CD14-positive monocyte (primary cell): ENCODE measurements at regions not wholly inside any gene's neighbourhood (a gene's known extent, or its start where the extent isn't known, plus 50 kb on each side); places are given as distances from the start of the nearest gene placed in this dataset.

Experiments
- DNase-seq, 3 donors: peaks; one replicate each; pipeline ENCODE4 v3.0.0-alpha.2; 2011 to 2022
- H2AFZ ChIP-seq: 2 replicates; pipeline ENCODE4 v1.6.0; 2012; ENCODE audit warnings: mild to moderate bottlenecking, low read depth, low read length, inconsistent platforms; ENCODE audit not compliant: insufficient read depth, poor library complexity, severe bottlenecking
- H3K27ac ChIP-seq, 2 donors: 1 replicate in 1 of 2; 2 replicates in 1 of 2; pipeline ENCODE4 v1.5.1; 2012 to 2013; ENCODE audit warnings: low read length in 2 of 2, control low read depth in 1 of 2, inconsistent platforms in 1 of 2, low read depth in 1 of 2, mild to moderate bottlenecking in 1 of 2
- H3K27me3 ChIP-seq, 2 donors: one replicate each; pipeline versions ENCODE4 v1.6.0 to v1.6.1; 2011 to 2013; ENCODE audit warnings: low read length in 2 of 2; ENCODE audit not compliant: control insufficient read depth in 2 of 2, insufficient read depth in 2 of 2
- H3K36me3 ChIP-seq, 2 donors: replicated peaks in 1 of 2; 1 replicate in 1 of 2; 2 replicates in 1 of 2; pipeline versions ENCODE4 v1.5.1 to v1.6.1; 2012 to 2013; ENCODE audit warnings: low read length in 2 of 2, control low read depth in 1 of 2, inconsistent platforms in 1 of 2, mild to moderate bottlenecking in 1 of 2; ENCODE audit not compliant: insufficient read depth in 2 of 2, control insufficient read depth in 1 of 2
- H3K4me1 ChIP-seq, 2 donors: 1 replicate in 1 of 2; 2 replicates in 1 of 2; pipeline versions ENCODE4 v1.5.1 to v1.6.1; 2012 to 2013; ENCODE audit warnings: low read length in 2 of 2, control low read depth in 1 of 2, inconsistent platforms in 1 of 2, mild to moderate bottlenecking in 1 of 2, moderate library complexity in 1 of 2; ENCODE audit not compliant: insufficient read depth in 2 of 2, control insufficient read depth in 1 of 2
- H3K4me2 ChIP-seq: replicated peaks from 2 replicates; pipeline ENCODE3; 2012; ENCODE audit warnings: low read length, moderate library complexity, mild to moderate bottlenecking; ENCODE audit not compliant: poor library complexity, severe bottlenecking; ENCODE audit errors: extremely low read depth
- H3K4me3 ChIP-seq, 3 experiments: fragments of 200-600 bp in 1 of 3; sonication (generic) in 1 of 3; replicated peaks in 1 of 3; 1 replicate in 2 of 3; 2 replicates in 1 of 3; pipeline ENCODE4 v1.5.1; 2011 to 2013; ENCODE audit warnings: low read length in 3 of 3, mild to moderate bottlenecking in 3 of 3, control low read depth in 2 of 3, low read depth in 2 of 3, inconsistent platforms in 1 of 3, moderate library complexity in 1 of 3
- H3K79me2 ChIP-seq: 2 replicates; pipeline ENCODE4 v1.6.0; 2012; ENCODE audit warnings: mild to moderate bottlenecking, control low read depth, inconsistent platforms, low read length, moderate library complexity; ENCODE audit not compliant: insufficient read depth
- H3K9ac ChIP-seq: 2 replicates; pipeline ENCODE4 v1.6.0; 2017; ENCODE audit warnings: low read length, mild to moderate bottlenecking; ENCODE audit not compliant: insufficient read depth, poor library complexity, severe bottlenecking
- H3K9me3 ChIP-seq, 2 donors: replicated peaks in 1 of 2; 1 replicate in 1 of 2; 2 replicates in 1 of 2; pipeline versions ENCODE4 v1.5.1 to v1.6.1; 2012 to 2013; ENCODE audit warnings: low read length in 2 of 2, control low read depth in 1 of 2; ENCODE audit not compliant: control insufficient read depth in 1 of 2, insufficient read depth in 1 of 2
- H4K20me1 ChIP-seq: 2 replicates; pipeline ENCODE4 v1.6.0; 2012; ENCODE audit warnings: mild to moderate bottlenecking, low read length, control low read depth, moderate library complexity; ENCODE audit not compliant: insufficient read depth
- H3K27ac Mint-ChIP-seq, 7 donors: one replicate each; pipeline ENCODE4 v1.8.0; 2020; ENCODE audit warnings: mild to moderate bottlenecking in 7 of 7, mixed read lengths in 7 of 7, moderate library complexity in 6 of 7, inconsistent platforms in 2 of 7
- H3K27me3 Mint-ChIP-seq, 3 donors: one replicate each; pipeline ENCODE4 v1.8.0; 2021 to 2022; ENCODE audit warnings: low read depth in 3 of 3, mild to moderate bottlenecking in 3 of 3, mixed read lengths in 3 of 3, moderate library complexity in 3 of 3, inconsistent platforms in 1 of 3
- H3K36me3 Mint-ChIP-seq, 2 donors: one replicate each; pipeline ENCODE4 v1.8.0; 2020; ENCODE audit warnings: mixed read lengths in 2 of 2, inconsistent platforms in 1 of 2, mild to moderate bottlenecking in 1 of 2
- H3K4me1 Mint-ChIP-seq: one replicate; pipeline ENCODE4 v1.8.0; 2020; ENCODE audit warnings: mild to moderate bottlenecking, mixed read lengths
- H3K4me3 Mint-ChIP-seq, 2 donors: one replicate each; pipeline ENCODE4 v1.8.0; 2020; ENCODE audit warnings: mild to moderate bottlenecking in 2 of 2, mixed read lengths in 2 of 2, moderate library complexity in 1 of 2
- H3K9me3 Mint-ChIP-seq, 7 donors: one replicate each; pipeline ENCODE4 v1.8.0; 2020 to 2022; ENCODE audit warnings: mixed read lengths in 7 of 7, mild to moderate bottlenecking in 6 of 7, moderate library complexity in 6 of 7, inconsistent platforms in 2 of 7
- CTCF ChIP-seq: fragments of 200-600 bp; IDR thresholded peaks from one replicate; pipeline ENCODE4 v1.8.0; 2022; ENCODE audit warnings: antibody characterized with exemption, mild to moderate bottlenecking
- WGBS: methylation state at CpG from one replicate; pipeline ENCODE4 v1.1.5; 2013; ENCODE audit warnings: missing lambda C conversion rate; ENCODE audit not compliant: insufficient coverage; 5-methylcytosine and 5-hydroxymethylcytosine counted together
- intact Hi-C, 2 donors: fragments of 100-400 bp; cut with micrococcal nuclease; formaldehyde crosslinking; loops; one replicate each; pipeline versions ENCODE4 v1.15.0 to v1.15.1; 2023

DNA sequence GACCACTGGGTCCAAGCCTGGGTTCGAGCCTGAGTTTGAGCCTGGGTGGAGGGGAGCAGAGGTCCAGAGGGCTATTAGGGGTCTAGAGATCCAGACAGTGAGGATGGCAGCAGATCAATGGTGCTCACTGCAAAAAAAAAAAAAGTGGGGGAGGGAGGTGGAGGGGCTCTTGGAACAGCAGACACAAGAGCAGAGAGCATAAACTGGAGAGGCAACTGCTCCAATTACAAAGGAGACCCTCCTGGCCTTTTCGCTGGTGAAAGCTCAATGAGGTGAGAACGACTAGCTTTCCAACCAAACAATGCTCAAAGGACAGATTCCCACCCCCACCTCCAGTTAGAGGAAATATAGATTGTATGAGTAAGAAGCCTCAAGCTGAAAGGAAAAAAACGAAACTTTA is 124.2 kb upstream of the TSPAN8 start:
- no peak for TF ChIP-seq CTCF
- 75% methylated on average over 1 of the region's 4 CpGs for WGBS
- H2AFZ ChIP-seq, result no peak overlapping the region

GRCh38 chr12:71281425-71281824 is 123.6 kb upstream of the TSPAN8 start:
- WGBS, result 100% methylated on average over 1 of the region's 2 CpGs
- no peak for DNase-seq
- no peak overlapping the region for H3K4me3 Mint-ChIP-seq
- H3K79me2 ChIP-seq, result no peaks in the 10 kb centered on the region
- no peak overlapping the region for H3K4me3 ChIP-seq
- TF ChIP-seq CTCF, result no peak
- no peak overlapping the region for H3K9ac ChIP-seq
- intact Hi-C loops, result no loop called here
- peaks cover 0 to 2% (median 1%) of the 10 kb centered on the region in 3 donors for H3K27me3 Mint-ChIP-seq
- no peaks in the 10 kb centered on the region for H3K4me1 ChIP-seq
- H2AFZ ChIP-seq, result no peak overlapping the region
- no peaks in the 10 kb centered on the region for H3K4me1 Mint-ChIP-seq
- H3K9me3 ChIP-seq, result peaks cover 0 to 5% of the 10 kb centered on the region in 2 donors
- no peak overlapping the region for H3K27ac ChIP-seq
- no peaks in the 10 kb centered on the region for H4K20me1 ChIP-seq
- peaks cover 0 to 4% (median 0%) of the 10 kb centered on the region in 7 donors for H3K9me3 Mint-ChIP-seq
- no peaks in the 10 kb centered on the region for H3K36me3 ChIP-seq
- no peaks in the 10 kb centered on the region for H3K36me3 Mint-ChIP-seq
- H3K27ac Mint-ChIP-seq, result no peak overlapping the region
- no peak overlapping the region for H3K4me2 ChIP-seq
- H3K27me3 ChIP-seq, result no peaks in the 10 kb centered on the region

More for the DNA sequence above, 124.2 kb upstream of the TSPAN8 start:
- Histone ChIP-seq H3K9ac (no peak overlapping the region), H3K79me2 (no peaks in the 10 kb centered on the region), H3K4me2 (no peak overlapping the region), H3K27me3 (no peaks in the 10 kb centered on the region), H3K4me3 (no peak overlapping the region), H3K27ac (no peak overlapping the region), H3K9me3 (peaks cover 0 to 5% of the 10 kb centered on the region in 2 donors), H3K36me3 (no peaks in the 10 kb centered on the region), H3K4me1 (no peaks in the 10 kb centered on the region), H4K20me1 (no peaks in the 10 kb centered on the region)
- Mint-ChIP-seq H3K4me1 (no peaks in the 10 kb centered on the region), H3K9me3 (peaks cover 0 to 4% (median 0%) of the 10 kb centered on the region in 7 donors), H3K27me3 (peaks cover 0 to 2% (median 1%) of the 10 kb centered on the region in 3 donors), H3K4me3 (no peak overlapping the region), H3K27ac (peak overlapping the region in 2 of 7 donors; percentile 5 to 24), H3K36me3 (no peaks in the 10 kb centered on the region)
- intact Hi-C loops, result no loop called here
- no peak for DNase-seq
